Tibial artery (tissue), 4 donors: ENCODE measurements at regions not wholly inside any gene's neighbourhood (a gene's known extent, or its start where the extent isn't known, plus 50 kb on each side); places are given as distances from the start of the nearest gene placed in this dataset.
"Not testable (repeated sequence)": the region's sequence is repeated elsewhere in the genome, so short reads cannot be mapped to it uniquely, and the experiment has no call there.

Source experiments
- DNase-seq, 2 donors: peaks; one replicate each; pipeline ENCODE4 v3.0.0-alpha.2; 2019
- H3K27ac ChIP-seq, 2 donors: fragments of 200-600 bp; sonication (generic) in 1 of 2; 1 replicate in 1 of 2; 2 replicates in 1 of 2; pipeline ENCODE4 v1.5.1; 2018 to 2019; ENCODE audit warnings: mild to moderate bottlenecking in 1 of 2
- H3K27me3 ChIP-seq, 2 donors: fragments of 200-600 bp; sonication (generic) in 1 of 2; one replicate each; pipeline versions ENCODE4 v1.5.1 to v1.6.0; 2016 to 2019
- H3K36me3 ChIP-seq, 3 donors: fragments of 200-600 bp; sonication (generic) in 2 of 3; one replicate each; pipeline ENCODE4 v1.5.1; 2016 to 2019; ENCODE audit warnings: mild to moderate bottlenecking in 2 of 3
- H3K4me1 ChIP-seq, 4 donors: fragments of 200-600 bp; sonication (generic) in 2 of 4; 1 replicate in 3 of 4; 2 replicates in 1 of 4; pipeline ENCODE4 v1.5.1; 2016 to 2019
- H3K4me3 ChIP-seq, 2 donors: fragments of 200-600 bp; sonication (generic) in 1 of 2; 1 replicate in 1 of 2; 2 replicates in 1 of 2; pipeline ENCODE4 v1.5.1; 2018 to 2019; ENCODE audit warnings: mild to moderate bottlenecking in 2 of 2
- H3K9me3 ChIP-seq, 3 donors: fragments of 200-600 bp; sonication (generic) in 1 of 3; one replicate each; pipeline ENCODE4 v1.5.1; 2016 to 2019
- CTCF ChIP-seq, 2 experiments: fragments of 200-600 bp in 1 of 2; fragments of 450-650 bp in 1 of 2; IDR thresholded peaks; one replicate each; pipeline ENCODE4 v1.5.1; 2017 to 2019; ENCODE audit warnings: antibody characterized with exemption in 2 of 2, mild to moderate bottlenecking in 1 of 2, moderate library complexity in 1 of 2
- intact Hi-C: fragments of 100-400 bp; cut with DNase I; formaldehyde crosslinking; loops from one replicate; pipeline ENCODE4 v1.15.0; 2023; ENCODE audit warnings: low total_unique reads

- Histone ChIP-seq H3K9me3 (peaks cover 0 to 3% (median 0%) of the 10 kb centered on the region in 3 donors), H3K27ac (no peak overlapping the region), H3K4me3 (no peak overlapping the region), H3K36me3 (no peaks in the 10 kb centered on the region), H3K4me1 (no peaks in the 10 kb centered on the region), H3K27me3 (no peaks in the 10 kb centered on the region)
- intact Hi-C loops: no loop called here
- DNase-seq: no peak
- no peak for TF ChIP-seq CTCF (IDR thresholded peaks at IDR 0.05)
These were observed 132.4 kb downstream of the CHD9NB start for GRCh38 chr16:52920331-52920730.

- intact Hi-C loops: no loop called here
These were observed 138.3 kb downstream of the CHD9NB start for GRCh38 chr16:52914428-52914827.

DNA sequence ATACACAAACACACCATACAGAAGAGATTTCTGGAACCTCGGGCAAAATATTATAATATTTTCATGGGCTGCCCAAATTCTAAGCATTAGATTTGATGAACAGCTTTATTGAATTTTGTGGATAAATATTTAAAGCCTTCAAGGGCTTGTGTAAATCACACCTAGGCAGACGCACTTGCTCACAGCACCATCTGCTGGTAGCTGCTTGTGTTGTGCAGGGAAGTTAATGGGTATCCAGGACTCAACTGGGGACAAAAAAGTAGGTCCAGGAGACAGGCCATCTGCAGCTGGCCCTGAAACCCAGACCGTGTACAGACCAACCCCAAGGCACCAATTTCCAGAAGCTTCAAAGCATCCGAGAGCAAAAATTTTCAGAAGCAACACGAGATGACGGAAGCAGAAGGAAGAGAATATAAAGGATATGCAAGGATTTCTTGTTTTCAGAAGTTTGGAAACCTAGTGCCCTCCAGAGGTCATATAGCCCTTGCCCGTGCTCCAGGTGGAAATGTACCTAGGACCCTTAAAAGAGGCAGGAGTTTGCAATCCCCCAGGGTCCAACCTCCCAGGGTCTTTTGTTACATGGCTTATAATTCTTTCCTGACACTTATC is 140.0 kb downstream of the CHD9NB start:
- H3K27ac ChIP-seq: no peak overlapping the region
- intact Hi-C loops: no loop called here
- no peaks in the 10 kb centered on the region for H3K9me3 ChIP-seq
- H3K36me3 ChIP-seq: no peaks in the 10 kb centered on the region
- H3K4me1 ChIP-seq: no peaks in the 10 kb centered on the region
- peak in 1 of 2 donors; percentile 29 for DNase-seq
- no peaks in the 10 kb centered on the region for H3K27me3 ChIP-seq
- no peak overlapping the region for H3K4me3 ChIP-seq
- peak; percentile 31 to 40 for TF ChIP-seq CTCF (IDR thresholded peaks at IDR 0.05)

More at GRCh38 chr16:52914428-52914827, 138.3 kb downstream of the CHD9NB start:
- H3K36me3 ChIP-seq: no peaks in the 10 kb centered on the region
- H3K4me1 ChIP-seq: no peaks in the 10 kb centered on the region
- no peak for DNase-seq
- no peak for TF ChIP-seq CTCF (IDR thresholded peaks at IDR 0.05)
- no peaks in the 10 kb centered on the region for H3K27me3 ChIP-seq
- no peaks in the 10 kb centered on the region for H3K9me3 ChIP-seq
- H3K27ac ChIP-seq: no peak overlapping the region
- H3K4me3 ChIP-seq: no peak overlapping the region

DNA sequence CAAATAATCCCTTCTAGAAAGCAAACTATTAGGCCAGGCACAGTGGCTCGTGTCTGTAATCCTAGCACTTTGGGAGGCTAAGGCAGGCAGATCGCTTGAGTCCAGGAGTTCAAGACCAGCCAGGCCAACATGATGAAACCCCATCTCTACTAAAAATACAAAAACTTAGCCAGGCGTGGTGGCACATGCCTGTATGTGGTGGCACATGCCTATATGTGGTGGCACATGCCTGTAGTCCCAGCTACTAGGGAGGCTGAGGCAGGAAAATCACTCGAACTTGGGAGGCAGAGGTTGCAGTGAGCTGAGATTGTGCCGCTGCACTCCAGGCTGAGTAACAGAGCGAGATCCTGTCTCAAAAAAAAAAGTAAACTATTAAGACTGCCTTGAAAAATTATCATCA is 144.6 kb downstream of the CHD9NB start:
- DNase-seq, H3K27me3 ChIP-seq, H3K9me3 ChIP-seq, H3K4me1 ChIP-seq, H3K27ac ChIP-seq, intact Hi-C loops, H3K36me3 ChIP-seq, H3K4me3 ChIP-seq: not testable (repeated sequence)

- H3K4me3 ChIP-seq: no peak overlapping the region
- no peak for DNase-seq
- no peaks in the 10 kb centered on the region for H3K4me1 ChIP-seq
- no peaks in the 10 kb centered on the region for H3K36me3 ChIP-seq
- TF ChIP-seq CTCF (IDR thresholded peaks at IDR 0.05): no peak
- H3K9me3 ChIP-seq: peaks cover 0 to 6% (median 0%) of the 10 kb centered on the region in 3 donors
- intact Hi-C loops: no loop called here
- H3K27ac ChIP-seq: no peak overlapping the region
- no peaks in the 10 kb centered on the region for H3K27me3 ChIP-seq
These were observed 146.4 kb downstream of the CHD9NB start for GRCh38 chr16:52906281-52906680.

DNA sequence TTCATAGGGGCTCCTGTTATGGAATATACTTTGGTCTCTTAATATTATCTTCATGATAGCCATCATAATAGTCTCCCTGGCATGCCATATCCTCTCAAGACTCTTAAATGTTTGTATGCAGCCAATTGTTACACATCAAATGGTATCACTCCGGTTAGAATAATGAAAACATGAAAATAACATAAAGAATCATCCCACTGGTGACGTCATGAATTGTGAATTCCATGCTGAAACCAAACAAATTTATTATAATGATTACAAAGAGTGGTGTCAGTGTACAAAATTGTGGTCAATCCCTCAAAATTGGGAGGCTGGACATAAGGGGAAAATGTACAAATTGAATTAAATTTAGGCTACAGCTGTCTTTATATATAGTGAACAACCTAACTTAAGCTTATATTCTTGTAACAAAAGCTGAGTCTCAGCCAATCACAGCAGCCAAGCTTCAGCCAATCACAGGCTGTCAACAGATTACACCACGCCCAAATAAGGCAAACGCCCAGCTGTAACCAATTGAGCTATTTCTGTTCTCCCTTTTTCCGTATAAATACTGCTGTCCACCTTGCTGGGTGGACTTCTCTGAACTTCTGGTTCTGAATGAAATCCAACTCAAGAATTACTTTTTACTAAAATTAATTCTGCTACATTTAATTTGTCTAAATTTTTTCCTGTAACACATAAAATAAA is 156.1 kb downstream of the CHD9NB start:
- Histone ChIP-seq H3K9me3 (peaks cover 0 to 5% (median 0%) of the 10 kb centered on the region in 3 donors), H3K36me3 (no peaks in the 10 kb centered on the region), H3K27me3 (no peaks in the 10 kb centered on the region), H3K27ac (no peak overlapping the region), H3K4me1 (no peaks in the 10 kb centered on the region), H3K4me3 (no peak overlapping the region)
- DNase-seq: no peak
- TF ChIP-seq CTCF (IDR thresholded peaks at IDR 0.05): no peak
- intact Hi-C loops: no loop called here
